GM19463 (cell line): ENCODE measurements at regions not wholly inside any gene's neighbourhood (a gene's known extent, or its start where the extent isn't known, plus 50 kb on each side); places are given as distances from the start of the nearest gene placed in this dataset.

ENCODE experiments used
- ATAC-seq: cut with Tn5 transposase; IDR thresholded peaks from one replicate; pipeline ENCODE4 v1.9.1; 2021; ENCODE audit warnings: mild to moderate bottlenecking, moderate library complexity; ENCODE audit not compliant: unreplicated experiment

DNA sequence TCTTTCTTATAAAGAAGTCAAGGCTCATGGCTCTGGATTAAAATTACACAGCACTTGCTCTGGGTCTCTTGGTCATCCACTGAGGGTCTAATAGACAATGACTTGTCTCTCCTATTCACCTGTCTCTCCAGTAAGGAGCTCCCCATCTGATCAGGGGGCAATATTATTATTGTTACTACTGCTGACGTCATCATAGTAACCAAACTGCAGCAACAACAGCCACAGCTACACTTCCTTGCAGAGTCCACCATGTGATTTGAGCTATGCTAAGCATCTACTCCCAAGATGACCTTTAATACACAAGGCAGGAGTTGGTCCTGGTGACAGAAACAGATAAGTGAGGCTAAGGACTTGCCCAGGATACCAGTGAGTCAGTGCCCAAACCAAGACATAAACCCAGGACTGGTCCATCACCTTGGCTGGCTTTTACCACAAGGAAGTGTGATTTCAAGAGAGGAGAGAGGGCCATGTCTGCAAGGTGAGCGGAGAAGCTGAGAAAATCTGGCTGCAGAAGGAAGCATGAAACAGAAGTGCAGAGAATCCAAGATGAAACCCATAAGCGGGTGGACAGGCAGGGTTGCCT is 602.5 kb downstream of the PTPRU start:
- ATAC-seq = no peak

DNA sequence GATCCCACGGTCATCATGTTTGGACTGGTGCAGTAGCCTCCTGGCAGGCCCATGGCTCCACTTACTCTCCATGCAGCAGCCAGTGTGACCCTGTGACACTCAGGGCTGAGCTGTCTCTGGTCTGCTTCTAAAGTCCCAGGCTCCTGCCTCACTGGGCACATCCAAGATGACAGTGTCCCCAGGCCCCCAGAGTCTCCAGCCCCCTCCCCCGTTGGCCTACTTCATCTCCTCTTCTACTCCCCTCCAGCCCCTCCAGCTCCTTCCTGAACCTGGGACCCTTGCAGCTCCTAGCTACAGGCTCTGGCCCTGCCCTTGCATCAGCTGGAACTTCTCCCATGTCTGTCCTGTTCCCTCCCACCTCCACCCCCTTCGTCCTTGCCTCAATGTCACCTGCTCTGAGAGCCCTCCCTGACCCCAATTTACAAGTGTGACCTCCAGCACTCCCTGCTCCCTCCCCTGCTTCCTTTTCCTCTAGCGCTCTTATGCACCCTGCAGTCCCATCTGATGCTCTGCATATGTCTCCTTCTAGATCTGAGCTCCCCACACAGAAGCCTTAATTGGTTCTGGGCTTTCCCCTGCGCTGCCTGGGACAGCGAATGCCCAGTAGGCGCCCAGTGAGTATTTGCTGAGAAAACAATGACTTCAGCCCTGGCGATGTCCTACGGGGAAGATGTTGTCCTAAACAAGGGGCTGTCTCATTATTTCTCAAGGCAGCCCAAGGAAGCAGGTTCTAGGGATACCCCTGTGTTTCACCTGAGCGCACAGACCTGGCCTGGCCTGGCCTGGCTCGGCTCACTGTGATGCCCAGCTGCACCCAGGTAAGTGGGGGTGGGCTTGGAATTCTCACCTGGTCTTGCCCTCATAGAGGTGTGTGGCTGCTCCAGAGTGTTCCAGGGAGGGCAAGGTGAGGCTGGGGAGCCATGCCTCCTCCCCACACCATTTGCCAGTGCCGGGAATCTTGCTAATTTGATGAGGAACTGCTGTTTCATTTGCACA is 600.6 kb downstream of the PTPRU start:
- no peak for ATAC-seq

DNA sequence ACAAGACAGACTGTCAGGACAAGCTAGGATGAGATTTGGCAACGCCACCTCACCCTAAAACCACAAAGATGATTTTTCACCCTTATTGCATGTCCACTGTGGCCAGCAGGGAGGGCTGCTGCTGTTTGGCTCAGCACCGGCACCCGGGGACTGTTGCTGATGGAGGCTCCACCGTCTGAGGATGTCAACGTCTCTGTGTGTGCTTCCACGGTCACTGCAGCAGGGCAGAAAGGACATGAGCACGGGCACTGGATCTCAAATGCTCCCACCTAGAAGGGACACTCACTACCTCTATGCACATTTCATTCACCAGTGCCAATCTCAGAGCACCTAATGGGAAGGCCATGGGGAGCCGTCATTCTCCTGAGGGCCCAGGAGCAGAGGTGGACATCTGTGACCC is 599.6 kb downstream of the PTPRU start:
- ATAC-seq = no peak

DNA sequence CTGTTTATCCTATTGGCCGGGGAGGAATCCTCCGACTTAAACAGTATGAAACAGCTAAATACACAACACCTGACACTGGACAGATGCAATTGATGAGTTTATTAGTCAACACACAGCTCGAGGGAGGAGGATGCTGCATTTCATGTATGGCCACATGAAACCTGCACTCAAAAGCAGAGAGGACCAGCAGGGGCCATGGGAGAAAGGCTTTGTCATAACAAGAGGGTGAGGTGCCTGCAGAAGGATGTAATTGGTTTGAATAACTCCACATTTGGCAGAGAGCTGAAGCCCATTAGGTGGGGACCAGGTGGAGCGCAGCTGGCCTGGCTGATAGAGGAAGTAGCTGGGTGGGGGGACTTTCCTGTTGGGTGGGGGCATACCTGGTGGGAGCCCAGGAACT is 599.1 kb downstream of the PTPRU start:
- no peak for ATAC-seq

DNA sequence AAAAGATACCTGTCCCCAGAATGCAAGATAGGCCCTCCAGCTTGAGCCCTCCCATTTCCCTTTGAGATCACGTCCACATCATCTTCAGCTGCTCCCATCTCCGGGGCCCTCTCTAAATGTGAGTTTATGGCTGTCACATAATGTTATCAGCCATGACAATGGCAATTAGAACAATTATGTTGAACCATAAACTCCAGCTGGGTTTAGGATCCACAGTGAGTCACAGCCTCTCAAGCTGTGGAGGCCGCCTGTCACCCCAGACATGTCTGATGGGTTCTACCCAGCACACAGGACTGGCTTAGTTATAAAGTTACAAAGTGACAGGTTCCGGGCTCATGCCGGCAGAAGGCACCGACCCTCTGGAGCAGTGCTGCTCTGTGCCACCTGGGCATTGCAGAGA is 597.3 kb downstream of the PTPRU start:
- no peak for ATAC-seq

DNA sequence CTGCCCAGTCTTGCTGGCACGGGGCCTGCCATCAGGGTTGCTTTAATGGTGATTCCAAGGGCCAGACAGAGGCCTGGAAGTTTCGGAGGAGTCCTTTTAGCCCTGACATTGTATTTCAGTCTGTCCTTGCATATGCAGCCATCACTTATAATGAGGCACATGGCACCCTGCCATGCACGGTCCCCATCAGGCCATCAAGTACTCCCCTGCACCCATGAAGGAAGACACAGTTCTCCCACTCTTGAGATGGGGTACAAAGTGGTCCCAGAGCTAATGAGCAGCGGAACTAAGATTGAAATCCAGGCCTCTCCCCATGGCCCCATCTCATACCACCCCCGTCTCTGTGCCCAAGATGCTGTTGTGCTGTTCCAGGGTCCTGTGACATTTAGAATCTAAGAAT is 596.6 kb downstream of the PTPRU start:
- ATAC-seq = no peak

DNA sequence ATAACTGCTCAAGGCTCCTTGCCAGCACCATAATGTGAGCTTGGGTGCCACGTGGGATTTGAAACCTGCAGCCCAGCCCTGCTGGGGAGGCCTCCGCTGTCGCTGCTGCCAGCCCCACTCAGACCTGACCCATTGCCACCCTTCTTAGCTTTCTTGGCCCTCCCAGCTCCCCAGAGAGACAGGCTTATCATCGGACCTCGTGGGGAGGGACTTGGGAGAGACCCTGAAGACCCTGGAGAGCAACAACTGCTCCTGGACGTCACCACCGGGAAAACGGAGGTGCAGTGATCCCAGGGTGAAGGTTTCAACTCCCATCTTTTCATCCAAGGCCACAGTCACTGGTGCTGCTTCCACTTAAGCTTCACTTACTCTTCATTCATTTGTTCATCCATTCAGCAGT is 596.1 kb downstream of the PTPRU start:
- ATAC-seq = no peak

DNA sequence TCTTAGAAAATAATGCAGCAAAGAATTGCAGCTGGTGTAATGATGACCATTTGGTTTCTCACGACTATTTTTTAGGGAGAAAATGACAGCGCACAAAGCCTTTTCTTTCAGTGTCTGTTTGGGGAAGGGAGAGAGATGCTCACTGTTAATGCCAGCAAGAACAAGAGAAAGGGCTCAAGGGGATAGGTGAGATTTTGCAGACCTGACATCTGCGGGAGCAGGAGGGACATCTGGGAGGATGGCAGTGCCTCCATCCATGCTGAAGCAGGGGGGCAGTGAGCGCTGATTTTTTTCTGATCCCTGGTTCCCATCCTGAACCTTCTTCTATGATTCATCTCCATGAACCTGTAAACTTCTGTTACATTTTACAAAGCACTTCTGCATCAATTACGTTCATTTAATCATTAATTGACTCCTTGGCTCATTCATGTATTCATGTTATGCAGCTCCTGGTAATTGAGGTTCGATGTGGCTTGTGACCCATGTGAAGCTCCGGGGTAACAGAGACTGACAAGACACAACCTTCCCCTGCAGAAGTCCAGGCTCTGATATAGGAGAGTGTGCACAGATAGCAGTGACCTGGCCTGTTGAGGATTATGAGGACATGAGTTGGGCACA is 595.3 kb downstream of the PTPRU start:
- no peak for ATAC-seq

DNA sequence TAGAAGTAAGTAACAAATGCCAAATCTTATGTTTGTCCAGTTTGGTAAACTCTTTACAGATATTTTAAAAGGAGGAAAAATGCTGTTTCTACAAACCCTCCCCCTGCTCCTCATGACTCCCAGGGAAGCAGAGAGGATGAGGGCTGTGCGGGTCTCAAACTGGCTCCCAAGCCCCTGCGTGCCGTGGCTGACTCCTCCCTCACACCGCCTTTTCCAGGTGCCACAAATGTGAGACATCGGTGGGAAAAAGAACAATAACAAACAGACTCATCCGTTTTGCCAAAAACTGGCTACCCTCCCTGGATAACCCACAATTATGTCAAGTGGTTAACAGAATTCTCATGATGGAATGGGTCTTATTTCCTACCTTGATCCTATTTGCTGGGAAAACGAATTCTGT is 594.6 kb downstream of the PTPRU start:
- no peak for ATAC-seq

DNA sequence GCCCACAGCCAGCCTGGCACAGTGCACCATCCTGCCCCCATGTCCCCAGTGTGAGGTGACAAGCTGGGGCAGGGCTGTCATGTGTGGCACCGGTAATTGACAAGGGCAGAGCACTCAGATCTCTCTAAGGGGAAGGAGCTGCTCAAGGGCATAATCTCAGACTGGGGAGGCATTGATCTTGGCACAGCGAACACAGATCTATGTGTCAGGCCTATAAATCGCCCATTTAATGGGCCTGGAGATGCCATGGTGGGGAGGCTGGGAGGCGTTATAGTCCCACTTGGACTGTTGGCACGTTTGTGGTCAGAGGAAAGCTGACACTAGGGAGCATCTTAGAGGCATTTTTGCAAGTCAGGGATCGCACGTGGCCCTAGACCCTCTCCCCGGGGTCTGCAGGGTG is 594.1 kb downstream of the PTPRU start:
- ATAC-seq = no peak

DNA sequence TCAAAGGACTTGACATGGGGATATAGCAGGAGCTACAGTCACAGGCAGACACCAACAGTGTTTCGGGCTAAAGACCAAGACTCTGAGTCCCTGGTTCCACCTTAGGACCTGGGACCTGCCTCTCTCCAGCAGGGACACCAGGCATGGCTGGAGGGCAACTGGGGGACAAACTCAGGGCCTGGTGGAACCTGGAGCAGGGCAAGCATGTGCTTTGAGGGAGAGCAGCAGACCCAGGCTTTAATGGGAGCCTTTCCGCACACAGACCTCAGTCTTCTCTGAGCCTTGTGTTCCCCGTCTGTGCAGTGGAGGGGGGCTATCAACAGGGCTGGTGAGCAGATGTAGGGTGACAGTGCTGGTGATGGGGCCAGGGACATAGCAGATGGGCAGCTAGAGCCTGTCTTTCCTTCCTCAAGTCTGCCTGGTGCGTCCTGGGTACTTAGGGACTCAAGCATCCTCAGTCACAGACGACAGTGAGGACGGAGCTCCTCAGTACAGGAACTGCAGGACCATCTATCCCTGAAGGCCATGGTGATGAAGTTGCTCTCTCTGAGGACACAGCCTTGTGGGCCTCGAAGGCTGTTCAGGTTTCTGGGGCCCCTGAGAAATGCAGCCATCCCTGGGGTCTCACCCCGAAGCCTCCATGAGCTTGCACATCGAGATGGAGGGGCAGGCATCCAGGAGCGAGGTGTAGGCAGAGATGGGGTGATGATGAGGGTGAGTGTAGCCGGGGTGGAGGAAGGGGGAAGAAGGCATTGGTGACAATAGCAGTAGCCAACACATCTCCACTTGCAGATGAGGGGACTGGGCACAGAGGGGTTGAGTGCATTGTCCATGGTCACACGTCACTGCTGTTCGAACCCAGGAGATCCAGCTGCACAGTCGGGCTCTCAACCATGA is 593.4 kb downstream of the PTPRU start:
- no peak for ATAC-seq

DNA sequence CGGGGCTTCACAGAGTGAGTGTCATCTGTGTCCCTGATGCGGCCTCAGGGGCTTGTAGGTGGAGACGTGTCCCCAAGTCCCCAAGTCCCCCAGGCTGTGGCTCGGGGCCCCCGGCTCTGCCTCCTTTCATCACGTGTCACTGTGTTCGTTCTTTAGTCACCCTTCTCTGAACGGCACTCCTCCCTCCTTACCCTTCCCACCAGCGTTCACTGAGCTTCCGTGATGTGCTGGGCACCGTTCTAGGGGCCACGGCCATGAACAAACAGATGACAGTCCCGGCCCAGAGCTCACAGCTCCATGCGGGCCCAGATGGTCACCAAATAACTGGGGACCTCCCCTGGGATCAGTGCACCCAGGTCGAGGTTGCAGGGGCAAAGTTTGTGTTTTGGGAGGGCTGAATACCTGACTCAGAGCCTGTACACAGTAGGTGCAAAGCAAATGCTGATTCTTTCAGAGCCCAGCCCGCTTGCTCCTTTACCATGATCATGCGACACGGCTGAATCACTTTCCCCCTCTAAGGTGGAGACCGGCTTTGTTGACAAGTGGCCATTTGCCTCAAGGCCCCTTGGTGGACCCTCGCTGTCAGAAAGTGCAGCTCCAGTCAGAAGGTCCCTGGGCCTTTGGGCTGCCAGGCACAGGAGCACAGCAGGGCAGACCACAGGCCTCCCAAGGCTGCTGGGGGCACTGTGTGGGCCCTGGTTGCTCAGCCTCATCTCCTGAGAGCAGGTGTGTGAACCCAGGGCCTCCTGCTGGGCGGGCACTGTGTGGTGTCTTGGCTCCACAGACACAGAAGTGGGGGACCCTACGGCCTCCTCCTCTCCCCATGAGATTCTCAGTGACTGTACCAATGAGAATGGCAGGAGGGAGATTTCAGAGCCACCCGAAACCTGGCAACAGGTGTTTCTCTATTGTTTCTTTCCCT is 592.5 kb downstream of the PTPRU start:
- ATAC-seq = no peak

DNA sequence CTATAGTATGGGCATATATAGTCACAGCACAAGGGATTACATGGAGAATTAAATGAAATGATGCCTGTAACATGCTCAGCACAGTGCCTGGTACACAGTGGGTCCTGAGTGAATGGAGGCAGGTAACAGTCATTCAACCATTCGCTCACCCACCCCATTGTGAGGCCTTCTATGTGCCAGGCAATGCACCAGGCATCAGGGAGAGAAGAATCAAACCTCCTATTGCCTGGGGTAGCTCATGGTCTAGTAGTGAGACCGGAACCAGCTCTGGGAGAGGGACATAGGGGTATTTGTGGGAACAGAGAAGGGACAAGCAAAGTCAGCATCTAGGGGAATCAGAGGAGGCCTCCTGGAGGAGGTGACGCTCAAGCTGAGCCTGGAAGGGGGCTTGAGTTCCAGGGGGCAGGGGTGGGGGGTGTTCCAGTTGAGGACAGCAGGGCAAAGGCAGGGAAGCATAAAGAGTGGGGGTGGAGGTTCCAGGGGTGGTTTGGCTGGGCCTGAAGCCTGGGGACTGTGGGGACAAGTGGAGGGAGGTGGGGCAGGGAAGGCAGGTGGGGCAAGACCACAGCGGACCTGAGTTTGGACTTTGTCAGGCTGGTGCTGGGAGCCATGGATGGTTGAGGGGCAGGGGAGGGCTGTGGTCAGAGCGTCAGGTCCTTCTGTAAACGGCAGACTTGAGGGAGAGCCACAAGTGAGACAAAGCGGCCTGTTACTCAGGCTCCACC is 591.6 kb downstream of the PTPRU start:
- ATAC-seq = no peak

DNA sequence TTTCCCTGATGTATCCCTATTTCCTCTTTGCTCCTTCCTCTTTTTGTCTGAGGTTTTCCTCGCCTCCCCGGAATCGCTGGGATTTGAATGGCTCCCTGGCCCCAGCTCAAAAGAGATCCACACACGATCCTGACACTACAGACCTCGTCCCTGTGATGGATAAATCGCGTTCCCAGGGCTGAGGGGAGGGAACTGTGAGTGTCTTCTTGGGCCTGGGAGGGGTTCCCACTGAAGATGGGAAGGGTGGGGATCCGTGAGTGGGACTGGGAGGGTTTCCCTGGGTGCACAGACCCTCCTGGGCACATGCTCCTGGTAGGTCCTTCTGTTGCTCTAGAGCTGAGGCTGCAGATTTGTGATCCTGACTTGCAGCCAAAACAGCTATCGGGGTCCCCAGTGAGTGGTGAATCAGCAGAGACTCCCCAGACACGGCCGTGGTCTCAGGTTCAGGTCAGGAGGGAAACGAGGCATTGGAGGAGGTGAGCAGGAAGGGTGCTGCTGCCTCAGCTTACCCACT is 591.0 kb downstream of the PTPRU start:
- ATAC-seq = no peak

DNA sequence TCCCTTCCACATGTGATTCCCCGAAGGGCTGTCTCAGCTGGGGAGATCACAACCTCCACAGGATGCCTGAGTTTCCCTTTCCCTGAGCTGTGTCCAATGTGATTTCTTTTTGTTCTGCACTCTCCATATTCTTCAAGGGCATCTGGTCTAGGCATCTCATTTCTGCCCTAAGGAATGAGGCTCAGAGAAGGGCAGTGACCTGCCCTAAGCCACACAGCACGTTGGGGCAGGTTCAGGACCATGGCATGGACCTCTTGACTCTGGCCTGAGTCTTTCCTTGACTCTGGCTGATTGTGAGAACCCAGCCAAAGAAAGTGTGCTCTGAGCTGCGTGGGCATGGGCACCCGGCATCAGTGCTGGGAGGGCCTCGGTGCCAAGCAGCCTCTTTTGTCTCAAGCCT is 590.3 kb downstream of the PTPRU start:
- no peak for ATAC-seq

DNA sequence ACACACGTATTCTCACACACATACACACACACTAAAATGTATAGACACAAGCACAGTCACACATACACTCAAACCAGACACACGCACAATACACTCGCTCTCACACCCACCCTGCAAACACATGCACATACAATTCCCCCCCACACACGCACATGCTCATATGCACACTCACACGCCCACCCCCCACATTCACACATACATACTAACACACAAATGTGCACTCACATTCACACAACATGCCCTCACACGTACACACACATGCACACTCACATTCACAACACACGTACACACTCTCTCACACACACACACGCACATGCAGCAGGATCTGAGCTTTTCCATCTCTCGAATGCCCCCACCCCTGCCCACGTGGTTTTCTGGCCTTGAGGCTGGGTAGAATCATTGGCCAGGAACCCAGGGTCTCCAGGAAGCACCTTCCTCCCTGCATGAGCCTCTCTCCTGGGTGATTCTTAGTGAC is 589.7 kb downstream of the PTPRU start:
- ATAC-seq = no peak

DNA sequence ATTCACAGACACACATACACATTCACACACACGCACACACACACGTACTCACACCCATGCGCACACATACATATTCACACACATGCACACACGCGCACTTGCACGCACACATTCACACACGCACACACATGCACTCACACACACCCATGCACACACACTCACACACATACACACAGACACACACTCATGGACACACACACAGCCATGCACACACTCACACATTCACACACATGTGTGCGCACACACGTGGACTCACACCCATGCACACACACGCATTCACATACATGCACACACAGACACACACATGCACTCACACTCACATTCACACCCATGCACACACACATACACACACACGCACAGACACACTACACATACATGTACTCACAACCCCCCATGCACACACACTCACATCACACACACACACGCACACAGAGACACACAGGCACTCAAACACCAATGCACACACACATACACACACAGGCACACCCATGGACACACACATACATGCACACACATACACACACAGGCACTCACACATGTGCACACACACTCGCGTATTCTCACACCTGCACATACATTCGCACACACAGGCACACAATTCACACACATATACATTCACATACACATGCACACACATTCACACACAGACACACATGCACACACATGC is 589.1 kb downstream of the PTPRU start:
- no peak for ATAC-seq

DNA sequence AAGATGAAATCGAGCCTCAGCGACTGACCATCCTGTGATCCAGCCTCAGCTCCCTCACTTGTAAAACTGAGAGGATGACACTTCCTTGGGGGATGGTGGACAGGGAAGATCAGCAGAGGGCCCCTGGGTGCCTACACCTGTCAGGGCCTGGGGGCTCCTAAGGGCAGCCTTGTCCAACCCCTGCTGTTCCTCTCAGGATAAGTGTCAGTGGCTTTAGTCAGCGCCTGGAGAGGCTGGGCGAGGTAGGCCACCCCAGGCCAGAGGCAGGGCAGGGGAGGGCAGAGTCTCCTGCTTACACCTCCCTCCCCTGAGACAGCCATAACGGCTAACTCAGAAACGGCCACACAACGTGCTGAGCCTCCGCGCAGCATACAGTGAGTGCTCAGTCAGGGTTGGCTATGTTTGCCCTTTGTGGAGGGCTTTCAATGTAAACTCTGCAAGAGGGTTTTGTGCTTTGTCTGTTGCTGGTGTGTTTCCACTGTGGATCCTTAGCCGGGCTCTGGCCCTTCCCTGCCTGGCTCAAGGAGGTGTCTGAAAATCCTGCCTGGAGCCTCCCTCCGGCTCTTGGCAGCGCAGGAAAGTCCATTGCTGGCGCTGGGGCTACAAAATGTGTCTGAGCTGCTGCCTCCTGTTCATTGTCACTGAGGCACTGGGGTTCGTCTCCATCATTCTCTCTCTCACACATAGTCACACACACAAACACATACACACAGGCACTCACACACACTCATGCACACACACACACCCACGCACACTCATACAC is 588.4 kb downstream of the PTPRU start:
- ATAC-seq = no peak
